GM19455 (cell line): ENCODE measurements at regions not wholly inside any gene's neighbourhood (a gene's known extent, or its start where the extent isn't known, plus 50 kb on each side); places are given as distances from the start of the nearest gene placed in this dataset.

Source experiments
- ATAC-seq: cut with Tn5 transposase; IDR thresholded peaks from one replicate; pipeline ENCODE4 v1.9.1; 2021; ENCODE audit not compliant: unreplicated experiment

DNA sequence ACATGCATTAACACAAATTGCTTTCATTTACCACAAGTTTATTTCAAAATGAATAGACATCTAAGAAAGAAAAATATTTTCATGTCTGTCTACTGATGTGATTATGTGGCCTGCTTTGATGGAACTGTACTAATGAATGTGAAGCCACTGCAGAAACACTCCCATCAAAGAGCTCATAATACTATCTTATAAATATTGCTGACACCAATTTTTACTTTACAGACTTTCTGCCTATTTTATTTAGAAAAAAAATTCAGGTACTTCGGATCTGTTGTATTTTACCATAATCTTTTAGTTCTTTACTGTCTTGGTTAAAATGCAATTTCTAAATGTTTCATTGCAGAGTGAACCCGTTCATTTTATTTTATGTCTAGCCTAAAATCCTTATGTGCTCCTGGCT is 281.9 kb downstream of the ICE1 start:
- no peak for ATAC-seq

DNA sequence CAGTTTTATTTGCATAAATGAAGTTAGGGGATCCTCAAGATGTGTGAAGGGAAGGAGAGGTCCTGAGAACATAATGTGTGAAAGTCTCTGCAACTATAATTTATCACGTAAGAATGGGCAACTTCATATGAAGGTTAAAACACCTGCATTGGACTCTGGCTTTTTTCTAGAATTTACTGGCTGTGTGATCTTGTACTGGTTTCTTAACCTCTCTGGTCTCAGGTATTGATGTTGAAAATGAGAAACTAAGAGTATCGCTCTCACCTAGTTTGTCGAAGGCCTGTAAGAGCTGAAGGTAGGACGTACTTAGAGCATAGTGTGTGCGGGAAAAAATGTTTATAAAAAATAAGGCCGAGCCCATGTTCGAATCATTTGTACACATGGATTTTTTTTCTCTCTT is 280.5 kb downstream of the ICE1 start:
- ATAC-seq: no peak

DNA sequence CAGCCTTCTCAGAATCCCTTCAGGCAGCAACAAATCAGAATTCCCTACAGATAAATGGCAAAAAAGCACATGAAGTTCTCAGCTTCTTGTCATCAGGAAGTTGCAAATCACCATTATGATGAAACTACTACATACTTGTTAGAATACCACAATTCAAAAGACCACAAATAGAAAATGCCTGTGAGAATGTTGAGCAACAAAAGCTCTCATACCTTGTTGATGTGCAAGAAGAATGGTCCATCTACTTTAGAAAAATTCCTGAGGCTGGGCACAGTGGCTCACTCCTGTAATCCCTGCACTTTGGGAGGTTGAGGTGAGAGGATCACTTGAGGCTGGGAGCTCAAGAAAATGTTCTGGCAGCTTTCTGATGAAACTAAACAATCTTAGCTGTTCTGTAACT is 278.1 kb downstream of the ICE1 start:
- no peak for ATAC-seq

DNA sequence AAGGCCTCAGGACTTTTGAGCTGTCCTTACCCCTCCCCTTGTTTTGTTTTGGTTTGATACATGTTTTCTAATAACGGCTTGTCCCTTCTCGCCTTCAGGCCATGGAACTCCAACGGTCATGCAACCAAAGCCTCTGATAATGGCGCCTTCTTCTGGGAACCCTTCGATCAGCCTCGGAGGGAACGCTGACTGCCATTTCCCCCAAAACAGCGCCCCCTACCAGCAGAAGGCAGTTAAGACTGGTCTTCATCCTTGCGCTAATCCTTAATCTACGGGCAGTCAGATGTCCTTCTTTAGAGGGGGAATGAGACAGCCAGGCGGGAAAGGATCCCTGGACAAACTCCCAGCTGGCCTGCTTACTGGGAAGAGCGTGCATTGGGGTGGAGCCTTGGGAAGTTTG is 276.6 kb downstream of the ICE1 start:
- ATAC-seq: no peak

DNA sequence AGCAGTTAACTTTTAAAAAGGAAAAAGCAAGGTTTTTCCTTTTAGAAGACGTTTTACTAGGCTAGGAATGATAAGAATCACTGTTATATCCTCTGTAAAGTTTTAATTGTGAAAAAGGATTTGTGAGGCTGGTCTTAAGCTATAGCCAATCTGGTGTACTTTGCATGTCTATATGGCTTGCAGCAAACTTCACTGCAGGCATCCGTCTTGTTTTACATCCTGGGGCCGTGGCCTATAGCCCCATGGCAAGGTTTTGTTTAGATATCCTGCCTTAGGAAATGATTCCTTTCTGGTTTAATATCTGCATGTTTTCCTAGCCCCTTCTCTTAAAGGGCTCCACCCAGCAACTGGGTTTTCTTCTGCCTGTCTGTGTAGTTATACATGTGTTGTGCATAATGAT is 272.8 kb downstream of the ICE1 start:
- no peak for ATAC-seq

GRCh38 chr5:5688925-5689310 is 266.4 kb downstream of the ICE1 start:
- ATAC-seq: no peak

GRCh38 chr5:5688194-5688924 is 265.9 kb downstream of the ICE1 start:
- ATAC-seq: no peak

DNA sequence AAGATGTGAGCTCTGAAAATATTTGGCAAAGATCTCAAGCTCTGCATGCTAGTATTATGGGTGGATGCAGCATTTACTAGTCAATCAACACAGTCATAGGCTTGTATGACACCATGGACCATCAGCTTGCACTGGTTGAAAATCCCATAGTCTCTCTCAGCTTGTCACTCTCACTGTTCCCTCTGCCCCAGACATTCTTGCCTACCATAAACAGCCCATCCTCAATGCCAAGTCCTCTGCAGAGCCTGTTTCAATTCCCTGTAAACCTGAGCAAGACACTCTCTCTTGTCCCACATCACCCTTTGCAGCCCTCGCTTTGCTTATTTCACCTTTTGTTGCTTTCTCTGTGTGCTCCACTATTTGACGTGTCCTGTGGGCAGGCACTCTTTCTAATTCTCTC is 264.6 kb downstream of the ICE1 start:
- no peak for ATAC-seq

GRCh38 chr5:5686356-5686755 is 263.9 kb downstream of the ICE1 start:
- no peak for ATAC-seq

GRCh38 chr5:5685737-5686136 is 263.3 kb downstream of the ICE1 start:
- no peak for ATAC-seq

GRCh38 chr5:5683174-5683573 is 260.7 kb downstream of the ICE1 start:
- ATAC-seq: no peak

DNA sequence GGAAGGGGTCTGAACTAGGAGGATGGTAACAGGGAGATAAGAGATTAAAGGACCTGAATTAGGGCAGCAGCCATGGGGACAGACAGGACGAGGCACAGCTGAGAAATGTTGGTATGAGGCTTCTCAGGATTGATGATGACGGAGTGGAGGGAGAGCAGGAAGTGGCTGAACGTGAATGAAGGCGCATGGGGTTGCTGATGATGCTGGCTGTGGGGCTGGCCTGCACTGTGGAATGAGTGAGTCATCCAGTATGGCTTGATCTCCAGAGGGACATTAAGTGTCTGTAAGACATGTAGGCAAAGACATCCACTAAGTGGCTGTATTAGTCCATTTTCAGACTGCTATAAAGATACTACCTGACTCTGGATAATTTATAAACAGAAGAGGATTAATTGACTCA is 256.4 kb downstream of the ICE1 start:
- no peak for ATAC-seq

DNA sequence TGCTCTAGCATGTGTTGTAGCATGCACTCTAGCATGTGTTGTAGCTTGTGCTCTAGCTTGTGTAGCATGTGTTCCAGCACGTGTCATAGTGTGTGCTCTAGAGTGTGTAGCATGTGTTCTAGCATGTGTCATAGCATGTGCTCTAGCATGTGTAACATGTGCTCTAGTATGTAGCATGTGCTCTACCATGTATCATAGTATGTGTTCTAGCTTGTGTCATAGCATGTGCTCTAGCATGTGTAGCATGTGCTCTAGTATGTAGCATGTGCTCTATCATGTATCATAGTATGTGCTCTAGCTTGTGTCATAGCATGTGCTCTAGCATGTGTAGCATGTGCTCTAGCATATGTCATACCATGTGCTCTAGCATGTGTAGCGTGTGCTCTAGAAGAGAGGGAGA is 255.3 kb downstream of the ICE1 start:
- no peak for ATAC-seq

- ATAC-seq: no peak
Observed at GRCh38 chr5:5676218-5676617, 253.7 kb downstream of the ICE1 start.

DNA sequence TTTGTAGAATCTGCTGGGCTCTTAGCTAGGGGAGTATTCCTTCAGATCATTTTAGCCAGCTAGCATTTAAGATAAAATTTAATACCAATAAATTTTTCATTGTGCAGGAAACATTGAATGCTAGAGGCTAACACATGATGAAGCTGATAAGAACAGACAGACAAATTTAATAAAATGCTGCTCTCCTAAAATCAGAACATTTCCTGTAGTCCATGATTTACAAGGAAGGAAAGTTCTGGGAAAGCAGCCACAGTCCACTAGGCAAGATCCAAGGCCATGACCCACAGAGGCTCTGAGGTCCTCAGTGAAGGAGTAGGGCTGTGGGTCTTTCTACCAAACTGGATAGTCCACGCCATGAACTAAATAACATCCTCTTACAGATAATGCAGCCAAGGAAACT is 253.0 kb downstream of the ICE1 start:
- no peak for ATAC-seq

DNA sequence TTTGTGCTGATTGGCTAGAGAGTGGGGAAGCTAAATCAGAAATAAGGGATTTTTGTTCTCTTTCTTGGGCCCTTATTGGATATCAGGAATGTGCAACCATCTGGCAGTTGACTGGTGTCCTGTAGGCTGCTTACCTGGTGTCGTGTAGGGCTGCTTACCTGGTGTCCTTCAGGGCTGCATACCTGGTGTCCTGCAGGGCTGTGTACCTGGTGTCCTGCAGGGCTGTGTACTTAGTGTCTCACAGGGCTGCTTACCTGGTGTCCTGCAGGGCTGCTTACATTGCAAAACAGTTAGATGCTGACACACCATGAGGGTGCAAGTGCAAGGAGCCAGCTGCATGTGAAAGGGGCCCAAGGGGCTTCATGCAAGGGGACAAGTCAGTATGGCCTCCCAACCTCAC is 249.3 kb downstream of the ICE1 start:
- ATAC-seq: no peak

DNA sequence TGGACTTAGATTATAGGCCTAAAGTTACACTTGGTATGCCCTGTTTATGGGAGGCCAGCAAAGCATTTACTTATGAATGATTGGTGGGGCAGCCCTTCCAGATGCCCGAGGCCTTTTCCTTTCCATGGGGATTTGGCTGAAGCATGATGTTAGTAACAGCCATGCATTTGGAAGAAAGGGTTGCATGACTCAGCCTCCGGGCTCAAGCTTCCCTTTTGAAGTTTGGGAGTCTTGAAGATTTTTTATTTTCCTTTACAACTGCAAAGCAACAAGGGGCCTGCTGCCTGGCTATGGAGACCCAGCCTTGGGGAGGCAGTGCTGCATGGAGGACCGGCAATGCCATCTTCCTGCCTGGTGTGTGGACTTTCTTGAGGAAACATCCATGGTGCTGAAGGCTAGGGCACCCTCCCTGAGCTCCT is 244.7 kb downstream of the ICE1 start:
- no peak for ATAC-seq

GRCh38 chr5:5666369-5666768 is 243.9 kb downstream of the ICE1 start:
- no peak for ATAC-seq

- no peak for ATAC-seq
Observed at GRCh38 chr5:5666076-5666365, 243.5 kb downstream of the ICE1 start.

GRCh38 chr5:5665225-5666075 is 243.0 kb downstream of the ICE1 start:
- ATAC-seq: no peak

DNA sequence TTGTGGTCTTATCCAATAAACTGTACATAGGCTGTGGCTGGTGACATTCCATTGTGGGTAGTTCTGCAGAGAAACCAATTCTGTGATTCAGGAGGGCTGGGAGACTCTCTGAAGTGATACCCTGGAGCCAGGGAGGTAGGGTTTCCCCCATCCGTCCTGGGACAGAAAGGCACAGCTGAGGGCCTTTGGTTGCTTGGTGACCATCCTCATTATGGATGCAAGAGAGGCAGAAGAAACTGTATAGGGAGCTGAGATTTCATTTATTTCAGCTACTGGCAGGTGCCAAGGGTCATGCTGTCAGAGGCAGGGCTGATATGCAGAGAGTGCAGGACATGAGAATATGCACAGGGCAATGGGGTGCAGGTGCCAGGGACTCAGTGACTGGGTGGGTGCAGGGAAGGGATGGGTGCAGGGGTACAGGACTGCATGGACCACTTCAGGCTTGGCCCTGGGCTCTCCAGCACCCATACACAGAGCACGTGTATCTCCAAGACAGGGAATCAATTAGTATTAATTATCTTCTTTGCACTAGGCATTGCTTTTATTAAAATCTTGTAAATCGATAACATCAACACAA is 236.5 kb downstream of the ICE1 start:
- ATAC-seq: no peak

- no peak for ATAC-seq
Observed at GRCh38 chr5:5658226-5658625, 235.7 kb downstream of the ICE1 start.
